T-helper 2 cell treated with Interferon-gamma antibody and Interleukin-4, amounts not matched to agents 100 ng/mL and 5 ng/mL, for 36 hours (primary cell): ENCODE measurements at regions not wholly inside any gene's neighbourhood (a gene's known extent, or its start where the extent isn't known, plus 50 kb on each side); places are given as distances from the start of the nearest gene placed in this dataset.
"Not testable (repeated sequence)": the region's sequence is repeated elsewhere in the genome, so short reads cannot be mapped to it uniquely, and the experiment has no call there.

Experiments used
- intact Hi-C: fragments of 100-400 bp; cut with micrococcal nuclease; formaldehyde crosslinking; loops from one replicate; pipeline ENCODE4 v1.15.1; 2023

GRCh38 chr13:97520061-97520460, 86.1 kb downstream of the RAP2A start:
- intact Hi-C loops, result no loop called here

GRCh38 chr13:97520866-97521265, 86.9 kb downstream of the RAP2A start:
- intact Hi-C loops, result no loop called here

GRCh38 chr13:97521726-97522125, 87.8 kb downstream of the RAP2A start:
- intact Hi-C loops, result no loop called here

GRCh38 chr13:97522243-97522642, 88.3 kb downstream of the RAP2A start:
- intact Hi-C loops, result no loop called here

- intact Hi-C loops, result no loop called here
Observed at GRCh38 chr13:97526556-97526955, 92.6 kb downstream of the RAP2A start.

- intact Hi-C loops, result no loop called here
Observed at GRCh38 chr13:97528518-97528917, 94.5 kb downstream of the RAP2A start.

- intact Hi-C loops, result no loop called here
Observed at GRCh38 chr13:97534540-97534939, 100.6 kb downstream of the RAP2A start.

GRCh38 chr13:97535614-97536013, 101.6 kb downstream of the RAP2A start:
- intact Hi-C loops, result no loop called here

- intact Hi-C loops, result no loop called here
Observed at GRCh38 chr13:97537110-97537509, 103.1 kb downstream of the RAP2A start.

- intact Hi-C loops, result no loop called here
Observed at GRCh38 chr13:97538203-97538602, 104.2 kb downstream of the RAP2A start.

- intact Hi-C loops, result no loop called here
Observed at GRCh38 chr13:97539651-97540610, 106.0 kb downstream of the RAP2A start.

- intact Hi-C loops, result no loop called here
Observed at GRCh38 chr13:97540696-97541095, 106.7 kb downstream of the RAP2A start.

- intact Hi-C loops, result no loop called here
Observed at GRCh38 chr13:97542102-97542685, 108.2 kb downstream of the RAP2A start.

GRCh38 chr13:97544031-97544765, 110.2 kb downstream of the RAP2A start:
- intact Hi-C loops, result no loop called here

- intact Hi-C loops, result not testable (repeated sequence)
Observed at GRCh38 chr13:97544971-97545499, 111.1 kb downstream of the RAP2A start.

GRCh38 chr13:97548138-97548537, 114.2 kb downstream of the RAP2A start:
- intact Hi-C loops, result no loop called here

- intact Hi-C loops, result no loop called here
Observed at GRCh38 chr13:97548711-97549110, 114.7 kb downstream of the RAP2A start.

GRCh38 chr13:97549201-97549600, 115.2 kb downstream of the RAP2A start:
- intact Hi-C loops, result no loop called here

- intact Hi-C loops, result no loop called here
Observed at GRCh38 chr13:97554496-97554895, 120.5 kb downstream of the RAP2A start.

- intact Hi-C loops, result no loop called here
Observed at GRCh38 chr13:97555034-97555433, 121.1 kb downstream of the RAP2A start.

- intact Hi-C loops, result no loop called here
Observed at GRCh38 chr13:97559030-97559429, 125.1 kb downstream of the RAP2A start.

- intact Hi-C loops, result no loop called here
Observed at GRCh38 chr13:97559981-97560380, 126.0 kb downstream of the RAP2A start.
